GM23338 (cell line): ENCODE measurements at regions not wholly inside any gene's neighbourhood (a gene's known extent, or its start where the extent isn't known, plus 50 kb on each side); places are given as distances from the start of the nearest gene placed in this dataset.

ENCODE experiments used
- ATAC-seq: fragments of 200-7000 bp; cut with Tn5 transposase; 3 replicates; pipeline ENCODE4 v1.9.1; 2020
- DNase-seq: peaks from one replicate; pipeline ENCODE4 v3.0.0-alpha.2; 2015; ENCODE audit warnings: low spot score
- H2AFZ ChIP-seq: fragments of 200-600 bp; sonication (generic); 2 replicates; pipeline ENCODE4 v1.8.0; 2016; ENCODE audit warnings: antibody characterized with exemption, mild to moderate bottlenecking, moderate library complexity
- H3F3A ChIP-seq: fragments of 200-600 bp; sonication (generic); replicated peaks from 2 replicates; pipeline ENCODE4 v1.8.0; 2017; ENCODE audit warnings: antibody characterized with exemption, mixed run types, low read depth
- H3K27ac ChIP-seq: fragments of 200-600 bp; sonication (generic); 2 replicates; pipeline ENCODE4 v1.6.1; 2016; ENCODE audit warnings: low read depth
- H3K27me3 ChIP-seq: fragments of 200-600 bp; sonication (generic); 2 replicates; pipeline ENCODE4 v1.8.0; 2016; ENCODE audit warnings: mild to moderate bottlenecking, mixed run types, moderate library complexity; ENCODE audit not compliant: insufficient read depth
- H3K36me3 ChIP-seq: fragments of 200-600 bp; sonication (generic); 2 replicates; pipeline ENCODE4 v1.8.0; 2016; ENCODE audit warnings: mild to moderate bottlenecking; ENCODE audit not compliant: insufficient read depth
- H3K4me1 ChIP-seq: fragments of 200-600 bp; sonication (generic); 2 replicates; pipeline ENCODE4 v1.8.0; 2016; ENCODE audit warnings: mild to moderate bottlenecking, moderate library complexity; ENCODE audit not compliant: insufficient read depth
- H3K4me2 ChIP-seq: fragments of 200-600 bp; sonication (generic); 2 replicates; pipeline ENCODE4 v1.7.1; 2017; ENCODE audit warnings: mixed run types
- H3K4me3 ChIP-seq: fragments of 200-600 bp; sonication (generic); 2 replicates; pipeline ENCODE4 v1.6.1; 2016; ENCODE audit warnings: mixed run types
- H3K79me2 ChIP-seq: fragments of 200-600 bp; sonication (generic); replicated peaks from 2 replicates; pipeline ENCODE4 v1.8.0; 2017; ENCODE audit warnings: mild to moderate bottlenecking; ENCODE audit not compliant: insufficient read depth
- H3K9me2 ChIP-seq: fragments of 200-600 bp; sonication (generic); 2 replicates; pipeline ENCODE4 v1.8.0; 2017; ENCODE audit not compliant: insufficient read depth
- H4K20me1 ChIP-seq: fragments of 200-600 bp; sonication (generic); replicated peaks from 2 replicates; pipeline ENCODE4 v1.8.0; 2017; ENCODE audit warnings: mild to moderate bottlenecking; ENCODE audit not compliant: insufficient read depth
- H3K27ac Mint-ChIP-seq: 2 replicates; pipeline ENCODE4 v1.8.0; 2020; ENCODE audit warnings: inconsistent platforms, mild to moderate bottlenecking, moderate library complexity, mixed read lengths
- H3K27me3 Mint-ChIP-seq: 3 replicates; pipeline ENCODE4 v1.8.0; 2022; ENCODE audit warnings: low read depth, mild to moderate bottlenecking, moderate library complexity, mixed read lengths, inconsistent platforms; ENCODE audit not compliant: insufficient read depth, poor library complexity
- H3K36me3 Mint-ChIP-seq: 3 replicates; pipeline ENCODE4 v1.8.0; 2021; ENCODE audit warnings: low read depth, mild to moderate bottlenecking, inconsistent platforms, moderate library complexity, mixed read lengths
- H3K4me1 Mint-ChIP-seq: 3 replicates; pipeline ENCODE4 v1.8.0; 2020; ENCODE audit warnings: mild to moderate bottlenecking, inconsistent platforms, mixed read lengths
- H3K4me3 Mint-ChIP-seq: 3 replicates; pipeline ENCODE4 v1.8.0; 2021; ENCODE audit warnings: moderate library complexity, mild to moderate bottlenecking, inconsistent platforms, mixed read lengths
- H3K9me3 Mint-ChIP-seq: 3 replicates; pipeline ENCODE4 v1.8.0; 2020; ENCODE audit warnings: moderate library complexity, mild to moderate bottlenecking, inconsistent platforms, mixed read lengths
- CREB1 ChIP-seq: fragments of 250-450 bp; sonication (Bioruptor Pico); IDR thresholded peaks from 2 replicates; pipeline ENCODE4 v1.5.0; 2020; ENCODE audit warnings: low read depth, mild to moderate bottlenecking, moderate library complexity
- EZH2 ChIP-seq: fragments of 200-600 bp; sonication (generic); IDR thresholded peaks from one replicate; pipeline ENCODE4 v1.8.0; 2017; ENCODE audit warnings: antibody characterized with exemption, mild to moderate bottlenecking, low read depth; ENCODE audit not compliant: unreplicated experiment
- EZH2phosphoT487 ChIP-seq: fragments of 200-600 bp; sonication (generic); IDR thresholded peaks from one replicate; pipeline ENCODE4 v1.8.1; 2018; ENCODE audit warnings: antibody characterized with exemption; ENCODE audit not compliant: unreplicated experiment
- JUNB ChIP-seq: IDR thresholded peaks from one replicate; pipeline ENCODE4 v1.6.1; 2016; ENCODE audit warnings: antibody characterized with exemption; ENCODE audit not compliant: unreplicated experiment
- NANOG ChIP-seq: IDR thresholded peaks from 2 replicates; pipeline ENCODE4 v1.6.1; 2016; ENCODE audit warnings: antibody characterized with exemption, borderline replicate concordance
- STAT1 ChIP-seq: IDR thresholded peaks from one replicate; pipeline ENCODE4 v1.6.1; 2016; ENCODE audit warnings: antibody characterized with exemption; ENCODE audit not compliant: unreplicated experiment
- ZNF331 ChIP-seq: fragments of 250-450 bp; sonication (Bioruptor Pico); IDR thresholded peaks from 2 replicates; pipeline ENCODE4 v1.5.0; 2020; ENCODE audit warnings: low read depth, mild to moderate bottlenecking, moderate library complexity
- TF ChIP-seq, protein P1 (sequence below): fragments of 250-450 bp; sonication (Bioruptor Pico); IDR thresholded peaks from 2 replicates; pipeline ENCODE4 v1.5.0; 2020; ENCODE audit warnings: mild to moderate bottlenecking, moderate library complexity
- TF ChIP-seq, protein P2 (sequence below): IDR thresholded peaks from one replicate; pipeline ENCODE4 v1.6.1; 2018; ENCODE audit warnings: antibody characterized with exemption; ENCODE audit not compliant: unreplicated experiment
- TF ChIP-seq, protein P3 (sequence below), 2 experiments: fragments of 200-600 bp in 1 of 2; sonication (generic) in 1 of 2; conservative IDR thresholded peaks; 2 replicates each; pipeline versions ENCODE4 v1.5.1 to v1.6.1; 2016 to 2017; ENCODE audit warnings: antibody characterized with exemption in 2 of 2, low read depth in 2 of 2, mild to moderate bottlenecking in 2 of 2, moderate library complexity in 1 of 2
- TF ChIP-seq, protein P4 (sequence below): IDR thresholded peaks from 2 replicates; pipeline ENCODE4 v1.6.1; 2016; ENCODE audit warnings: antibody characterized with exemption

DNA sequence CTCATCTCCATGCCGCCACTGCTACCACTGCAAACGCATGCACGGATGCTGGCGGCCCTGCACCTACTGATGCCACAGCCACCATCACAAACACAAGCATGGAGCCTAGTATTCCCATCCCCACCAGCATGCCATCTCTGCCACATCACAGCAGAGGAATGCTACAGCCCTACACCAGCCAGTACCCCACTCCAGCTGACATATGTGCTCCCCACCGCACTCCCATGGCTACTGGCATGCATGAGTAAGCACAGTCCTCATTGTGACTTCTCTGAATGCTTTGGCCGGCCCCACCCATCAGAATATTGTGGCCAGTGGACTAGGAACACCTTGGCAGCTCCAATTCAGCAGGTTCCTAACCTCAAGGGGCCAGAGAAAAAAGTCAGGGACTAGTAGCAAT lies 705.5 kb downstream of the POM121L12 start:
- no peaks in the 10 kb centered on the region for H3K9me3 Mint-ChIP-seq
- ATAC-seq (no peak), DNase-seq (no peak)
- no peak overlapping the region for H3K4me3 ChIP-seq
- peaks cover 2% of the 10 kb centered on the region; the same call in 1 of the 2 replicates for H3K9me2 ChIP-seq
- H3K36me3 Mint-ChIP-seq = no peaks in the 10 kb centered on the region
- H3K4me1 Mint-ChIP-seq = peaks cover 2% of the 10 kb centered on the region; the same call in 1 of the 3 replicates
- H3K27me3 ChIP-seq = no peaks in the 10 kb centered on the region
- TF ChIP-seq CREB1 (no peak), JUNB (no peak), ZNF331 (CRISPR knock-in tag) (no peak), NANOG (no peak), STAT1 (no peak), EZH2 (no peak), EZH2phosphoT487 (no peak)
- TF ChIP-seq, protein P1, sequence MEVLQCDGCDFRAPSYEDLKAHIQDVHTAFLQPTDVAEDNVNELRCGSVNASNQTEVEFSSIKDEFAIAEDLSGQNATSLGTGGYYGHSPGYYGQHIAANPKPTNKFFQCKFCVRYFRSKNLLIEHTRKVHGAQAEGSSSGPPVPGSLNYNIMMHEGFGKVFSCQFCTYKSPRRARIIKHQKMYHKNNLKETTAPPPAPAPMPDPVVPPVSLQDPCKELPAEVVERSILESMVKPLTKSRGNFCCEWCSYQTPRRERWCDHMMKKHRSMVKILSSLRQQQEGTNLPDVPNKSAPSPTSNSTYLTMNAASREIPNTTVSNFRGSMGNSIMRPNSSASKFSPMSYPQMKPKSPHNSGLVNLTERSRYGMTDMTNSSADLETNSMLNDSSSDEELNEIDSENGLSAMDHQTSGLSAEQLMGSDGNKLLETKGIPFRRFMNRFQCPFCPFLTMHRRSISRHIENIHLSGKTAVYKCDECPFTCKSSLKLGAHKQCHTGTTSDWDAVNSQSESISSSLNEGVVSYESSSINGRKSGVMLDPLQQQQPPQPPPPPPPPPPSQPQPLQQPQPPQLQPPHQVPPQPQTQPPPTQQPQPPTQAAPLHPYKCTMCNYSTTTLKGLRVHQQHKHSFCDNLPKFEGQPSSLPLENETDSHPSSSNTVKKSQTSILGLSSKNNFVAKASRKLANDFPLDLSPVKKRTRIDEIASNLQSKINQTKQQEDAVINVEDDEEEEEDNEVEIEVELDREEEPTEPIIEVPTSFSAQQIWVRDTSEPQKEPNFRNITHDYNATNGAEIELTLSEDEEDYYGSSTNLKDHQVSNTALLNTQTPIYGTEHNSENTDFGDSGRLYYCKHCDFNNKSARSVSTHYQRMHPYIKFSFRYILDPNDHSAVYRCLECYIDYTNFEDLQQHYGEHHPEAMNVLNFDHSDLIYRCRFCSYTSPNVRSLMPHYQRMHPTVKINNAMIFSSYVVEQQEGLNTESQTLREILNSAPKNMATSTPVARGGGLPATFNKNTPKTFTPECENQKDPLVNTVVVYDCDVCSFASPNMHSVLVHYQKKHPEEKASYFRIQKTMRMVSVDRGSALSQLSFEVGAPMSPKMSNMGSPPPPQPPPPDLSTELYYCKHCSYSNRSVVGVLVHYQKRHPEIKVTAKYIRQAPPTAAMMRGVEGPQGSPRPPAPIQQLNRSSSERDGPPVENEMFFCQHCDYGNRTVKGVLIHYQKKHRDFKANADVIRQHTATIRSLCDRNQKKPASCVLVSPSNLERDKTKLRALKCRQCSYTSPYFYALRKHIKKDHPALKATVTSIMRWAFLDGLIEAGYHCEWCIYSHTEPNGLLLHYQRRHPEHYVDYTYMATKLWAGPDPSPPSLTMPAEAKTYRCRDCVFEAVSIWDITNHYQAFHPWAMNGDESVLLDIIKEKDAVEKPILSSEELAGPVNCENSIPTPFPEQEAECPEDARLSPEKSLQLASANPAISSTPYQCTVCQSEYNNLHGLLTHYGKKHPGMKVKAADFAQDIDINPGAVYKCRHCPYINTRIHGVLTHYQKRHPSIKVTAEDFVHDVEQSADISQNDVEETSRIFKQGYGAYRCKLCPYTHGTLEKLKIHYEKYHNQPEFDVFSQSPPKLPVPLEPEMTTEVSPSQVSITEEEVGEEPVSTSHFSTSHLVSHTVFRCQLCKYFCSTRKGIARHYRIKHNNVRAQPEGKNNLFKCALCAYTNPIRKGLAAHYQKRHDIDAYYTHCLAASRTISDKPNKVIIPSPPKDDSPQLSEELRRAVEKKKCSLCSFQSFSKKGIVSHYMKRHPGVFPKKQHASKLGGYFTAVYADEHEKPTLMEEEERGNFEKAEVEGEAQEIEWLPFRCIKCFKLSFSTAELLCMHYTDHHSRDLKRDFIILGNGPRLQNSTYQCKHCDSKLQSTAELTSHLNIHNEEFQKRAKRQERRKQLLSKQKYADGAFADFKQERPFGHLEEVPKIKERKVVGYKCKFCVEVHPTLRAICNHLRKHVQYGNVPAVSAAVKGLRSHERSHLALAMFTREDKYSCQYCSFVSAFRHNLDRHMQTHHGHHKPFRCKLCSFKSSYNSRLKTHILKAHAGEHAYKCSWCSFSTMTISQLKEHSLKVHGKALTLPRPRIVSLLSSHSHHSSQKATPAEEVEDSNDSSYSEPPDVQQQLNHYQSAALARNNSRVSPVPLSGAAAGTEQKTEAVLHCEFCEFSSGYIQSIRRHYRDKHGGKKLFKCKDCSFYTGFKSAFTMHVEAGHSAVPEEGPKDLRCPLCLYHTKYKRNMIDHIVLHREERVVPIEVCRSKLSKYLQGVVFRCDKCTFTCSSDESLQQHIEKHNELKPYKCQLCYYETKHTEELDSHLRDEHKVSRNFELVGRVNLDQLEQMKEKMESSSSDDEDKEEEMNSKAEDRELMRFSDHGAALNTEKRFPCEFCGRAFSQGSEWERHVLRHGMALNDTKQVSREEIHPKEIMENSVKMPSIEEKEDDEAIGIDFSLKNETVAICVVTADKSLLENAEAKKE (CRISPR knock-in tag) = no peak
- TF ChIP-seq, protein P2, sequence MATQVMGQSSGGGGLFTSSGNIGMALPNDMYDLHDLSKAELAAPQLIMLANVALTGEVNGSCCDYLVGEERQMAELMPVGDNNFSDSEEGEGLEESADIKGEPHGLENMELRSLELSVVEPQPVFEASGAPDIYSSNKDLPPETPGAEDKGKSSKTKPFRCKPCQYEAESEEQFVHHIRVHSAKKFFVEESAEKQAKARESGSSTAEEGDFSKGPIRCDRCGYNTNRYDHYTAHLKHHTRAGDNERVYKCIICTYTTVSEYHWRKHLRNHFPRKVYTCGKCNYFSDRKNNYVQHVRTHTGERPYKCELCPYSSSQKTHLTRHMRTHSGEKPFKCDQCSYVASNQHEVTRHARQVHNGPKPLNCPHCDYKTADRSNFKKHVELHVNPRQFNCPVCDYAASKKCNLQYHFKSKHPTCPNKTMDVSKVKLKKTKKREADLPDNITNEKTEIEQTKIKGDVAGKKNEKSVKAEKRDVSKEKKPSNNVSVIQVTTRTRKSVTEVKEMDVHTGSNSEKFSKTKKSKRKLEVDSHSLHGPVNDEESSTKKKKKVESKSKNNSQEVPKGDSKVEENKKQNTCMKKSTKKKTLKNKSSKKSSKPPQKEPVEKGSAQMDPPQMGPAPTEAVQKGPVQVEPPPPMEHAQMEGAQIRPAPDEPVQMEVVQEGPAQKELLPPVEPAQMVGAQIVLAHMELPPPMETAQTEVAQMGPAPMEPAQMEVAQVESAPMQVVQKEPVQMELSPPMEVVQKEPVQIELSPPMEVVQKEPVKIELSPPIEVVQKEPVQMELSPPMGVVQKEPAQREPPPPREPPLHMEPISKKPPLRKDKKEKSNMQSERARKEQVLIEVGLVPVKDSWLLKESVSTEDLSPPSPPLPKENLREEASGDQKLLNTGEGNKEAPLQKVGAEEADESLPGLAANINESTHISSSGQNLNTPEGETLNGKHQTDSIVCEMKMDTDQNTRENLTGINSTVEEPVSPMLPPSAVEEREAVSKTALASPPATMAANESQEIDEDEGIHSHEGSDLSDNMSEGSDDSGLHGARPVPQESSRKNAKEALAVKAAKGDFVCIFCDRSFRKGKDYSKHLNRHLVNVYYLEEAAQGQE = no peak
- TF ChIP-seq, protein P3, sequence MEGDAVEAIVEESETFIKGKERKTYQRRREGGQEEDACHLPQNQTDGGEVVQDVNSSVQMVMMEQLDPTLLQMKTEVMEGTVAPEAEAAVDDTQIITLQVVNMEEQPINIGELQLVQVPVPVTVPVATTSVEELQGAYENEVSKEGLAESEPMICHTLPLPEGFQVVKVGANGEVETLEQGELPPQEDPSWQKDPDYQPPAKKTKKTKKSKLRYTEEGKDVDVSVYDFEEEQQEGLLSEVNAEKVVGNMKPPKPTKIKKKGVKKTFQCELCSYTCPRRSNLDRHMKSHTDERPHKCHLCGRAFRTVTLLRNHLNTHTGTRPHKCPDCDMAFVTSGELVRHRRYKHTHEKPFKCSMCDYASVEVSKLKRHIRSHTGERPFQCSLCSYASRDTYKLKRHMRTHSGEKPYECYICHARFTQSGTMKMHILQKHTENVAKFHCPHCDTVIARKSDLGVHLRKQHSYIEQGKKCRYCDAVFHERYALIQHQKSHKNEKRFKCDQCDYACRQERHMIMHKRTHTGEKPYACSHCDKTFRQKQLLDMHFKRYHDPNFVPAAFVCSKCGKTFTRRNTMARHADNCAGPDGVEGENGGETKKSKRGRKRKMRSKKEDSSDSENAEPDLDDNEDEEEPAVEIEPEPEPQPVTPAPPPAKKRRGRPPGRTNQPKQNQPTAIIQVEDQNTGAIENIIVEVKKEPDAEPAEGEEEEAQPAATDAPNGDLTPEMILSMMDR (conservative IDR thresholded peaks at IDR 0.05; ENCODE audit: low read depth in 2 of 2) = no peak
- TF ChIP-seq, protein P4, sequence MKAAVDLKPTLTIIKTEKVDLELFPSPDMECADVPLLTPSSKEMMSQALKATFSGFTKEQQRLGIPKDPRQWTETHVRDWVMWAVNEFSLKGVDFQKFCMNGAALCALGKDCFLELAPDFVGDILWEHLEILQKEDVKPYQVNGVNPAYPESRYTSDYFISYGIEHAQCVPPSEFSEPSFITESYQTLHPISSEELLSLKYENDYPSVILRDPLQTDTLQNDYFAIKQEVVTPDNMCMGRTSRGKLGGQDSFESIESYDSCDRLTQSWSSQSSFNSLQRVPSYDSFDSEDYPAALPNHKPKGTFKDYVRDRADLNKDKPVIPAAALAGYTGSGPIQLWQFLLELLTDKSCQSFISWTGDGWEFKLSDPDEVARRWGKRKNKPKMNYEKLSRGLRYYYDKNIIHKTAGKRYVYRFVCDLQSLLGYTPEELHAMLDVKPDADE = no peak
- no peak overlapping the region for H3K27ac ChIP-seq
- no peak overlapping the region for H3K4me3 Mint-ChIP-seq
- no peak overlapping the region; the same call in 1 of the 2 replicates for H2AFZ ChIP-seq
- no peak overlapping the region for H3K27ac Mint-ChIP-seq
- H3K36me3 ChIP-seq = no peaks in the 10 kb centered on the region
- no peaks in the 10 kb centered on the region for H3K4me1 ChIP-seq
- H3F3A ChIP-seq = no peaks in the 10 kb centered on the region
- H4K20me1 ChIP-seq = no peaks in the 10 kb centered on the region
- H3K79me2 ChIP-seq = no peaks in the 10 kb centered on the region
- H3K4me2 ChIP-seq = no peak overlapping the region
- peaks cover 2% of the 10 kb centered on the region for H3K27me3 Mint-ChIP-seq
